CD4-positive, alpha-beta T cell (primary cell): ENCODE measurements at regions not wholly inside any gene's neighbourhood (a gene's known extent, or its start where the extent isn't known, plus 50 kb on each side); places are given as distances from the start of the nearest gene placed in this dataset.

Experiments
- ATAC-seq: fragments of 200-7000 bp; cut with Tn5 transposase; one replicate; pipeline ENCODE4 v1.10.0; 2022; ENCODE audit warnings: mild to moderate bottlenecking; ENCODE audit not compliant: poor library complexity
- CTCF ChIA-PET: fragments of 350-600 bp; sonication (Branson Sonifier 250); formaldehyde crosslinking; loops from one replicate; lab custom pipeline; 2021; ENCODE audit warnings: antibody characterized with exemption, inconsistent platforms; lab: Charles Lee
- POLR2A ChIA-PET: fragments of 350-600 bp; sonication (Branson Sonifier 250); formaldehyde crosslinking; loops from one replicate; lab custom pipeline; 2021; ENCODE audit warnings: antibody characterized with exemption, inconsistent platforms; lab: Charles Lee
- DNase-seq, 14 experiments: peaks; one replicate each; pipeline ENCODE4 v3.0.0-alpha.2; 2013 to 2020; ENCODE audit warnings: mixed read lengths in 2 of 14
- H3K27ac ChIP-seq, 2 donors: one replicate each; pipeline versions ENCODE4 v1.5.1 to v1.7.0; 2013; ENCODE audit warnings: low read length in 2 of 2, low read depth in 1 of 2, mild to moderate bottlenecking in 1 of 2
- H3K27me3 ChIP-seq, 2 experiments: 1 replicate in 1 of 2; 2 replicates in 1 of 2; pipeline versions ENCODE4 v1.6.1 to v1.7.0; 2013; ENCODE audit warnings: low read length in 2 of 2, control low read depth in 1 of 2, mild to moderate bottlenecking in 1 of 2, moderate library complexity in 1 of 2; ENCODE audit not compliant: insufficient read depth in 2 of 2, control insufficient read depth in 1 of 2
- H3K36me3 ChIP-seq: one replicate; pipeline ENCODE4 v1.6.1; 2013; ENCODE audit warnings: low read length, control low read depth; ENCODE audit not compliant: insufficient read depth
- H3K4me1 ChIP-seq: one replicate; pipeline ENCODE4 v1.6.1; 2013; ENCODE audit warnings: low read length, control low read depth; ENCODE audit not compliant: insufficient read depth
- H3K4me3 ChIP-seq: one replicate; pipeline ENCODE4 v1.5.1; 2013; ENCODE audit warnings: mild to moderate bottlenecking, low read length, moderate library complexity
- H3K9me3 ChIP-seq, 2 experiments: 1 replicate in 1 of 2; 2 replicates in 1 of 2; pipeline versions ENCODE4 v1.6.1 to v1.7.0; 2013; ENCODE audit warnings: low read length in 2 of 2, mild to moderate bottlenecking in 2 of 2, control low read depth in 1 of 2, moderate library complexity in 1 of 2; ENCODE audit not compliant: control insufficient read depth in 1 of 2, insufficient read depth in 1 of 2
- H3K27ac Mint-ChIP-seq: one replicate; pipeline ENCODE4 v1.8.0; 2020; ENCODE audit warnings: mixed read lengths
- H3K27me3 Mint-ChIP-seq: one replicate; pipeline ENCODE4 v1.8.0; 2021; ENCODE audit warnings: mixed read lengths
- H3K36me3 Mint-ChIP-seq: one replicate; pipeline ENCODE4 v1.8.0; 2021; ENCODE audit warnings: low read depth, mixed read lengths
- H3K4me1 Mint-ChIP-seq: one replicate; pipeline ENCODE4 v1.8.0; 2021; ENCODE audit warnings: low read depth, mixed read lengths
- H3K4me3 Mint-ChIP-seq: one replicate; pipeline ENCODE4 v1.8.0; 2020; ENCODE audit warnings: mild to moderate bottlenecking, mixed read lengths
- H3K9me3 Mint-ChIP-seq: one replicate; pipeline ENCODE4 v1.8.0; 2020; ENCODE audit warnings: mixed read lengths
- intact Hi-C, 2 experiments: fragments of 100-400 bp; cut with DNase I in 1 of 2; cut with micrococcal nuclease in 1 of 2; formaldehyde crosslinking; loops; one replicate each; pipeline versions ENCODE4 v1.15.1 to v1.9.0; 2023 to 2025; cut with DNase I, micrococcal nuclease
- TF ChIP-seq, protein P1 (sequence below): fragments of 200-600 bp; IDR thresholded peaks from one replicate; pipeline ENCODE4 v1.8.0; 2022; ENCODE audit warnings: antibody characterized with exemption, mild to moderate bottlenecking

DNA sequence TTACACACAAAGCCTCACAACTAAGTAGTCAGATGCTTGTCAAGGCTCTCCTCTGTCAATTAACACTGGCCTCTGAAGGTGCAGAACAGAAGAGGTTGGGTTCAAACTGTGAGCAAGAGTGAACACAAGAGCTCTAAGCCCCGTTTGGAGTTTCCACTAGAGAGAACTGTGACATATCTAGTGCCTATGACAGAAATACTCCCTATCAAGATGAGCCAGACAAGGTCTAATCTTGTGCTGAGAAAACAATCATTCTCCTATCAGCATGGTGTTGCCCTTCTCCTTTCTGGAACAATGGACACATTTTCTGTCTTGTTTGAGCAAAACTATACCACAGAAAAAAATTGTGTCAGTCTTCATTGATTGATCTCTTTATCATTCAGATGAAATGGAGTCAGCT lies 62.4 kb upstream of the CCDC71L start:
- H3K36me3 ChIP-seq = no peaks in the 10 kb centered on the region
- no peaks in the 10 kb centered on the region for H3K36me3 Mint-ChIP-seq
- ATAC-seq = no peak
- no peaks in the 10 kb centered on the region for H3K4me1 ChIP-seq
- ChIA-PET POLR2A (no interaction called here), CTCF (no interaction called here)
- intact Hi-C loops = no loop called here
- no peak overlapping the region for H3K27ac ChIP-seq
- TF ChIP-seq, protein P1, sequence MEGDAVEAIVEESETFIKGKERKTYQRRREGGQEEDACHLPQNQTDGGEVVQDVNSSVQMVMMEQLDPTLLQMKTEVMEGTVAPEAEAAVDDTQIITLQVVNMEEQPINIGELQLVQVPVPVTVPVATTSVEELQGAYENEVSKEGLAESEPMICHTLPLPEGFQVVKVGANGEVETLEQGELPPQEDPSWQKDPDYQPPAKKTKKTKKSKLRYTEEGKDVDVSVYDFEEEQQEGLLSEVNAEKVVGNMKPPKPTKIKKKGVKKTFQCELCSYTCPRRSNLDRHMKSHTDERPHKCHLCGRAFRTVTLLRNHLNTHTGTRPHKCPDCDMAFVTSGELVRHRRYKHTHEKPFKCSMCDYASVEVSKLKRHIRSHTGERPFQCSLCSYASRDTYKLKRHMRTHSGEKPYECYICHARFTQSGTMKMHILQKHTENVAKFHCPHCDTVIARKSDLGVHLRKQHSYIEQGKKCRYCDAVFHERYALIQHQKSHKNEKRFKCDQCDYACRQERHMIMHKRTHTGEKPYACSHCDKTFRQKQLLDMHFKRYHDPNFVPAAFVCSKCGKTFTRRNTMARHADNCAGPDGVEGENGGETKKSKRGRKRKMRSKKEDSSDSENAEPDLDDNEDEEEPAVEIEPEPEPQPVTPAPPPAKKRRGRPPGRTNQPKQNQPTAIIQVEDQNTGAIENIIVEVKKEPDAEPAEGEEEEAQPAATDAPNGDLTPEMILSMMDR = no peak
- no peaks in the 10 kb centered on the region for H3K9me3 ChIP-seq
- H3K4me1 Mint-ChIP-seq = no peaks in the 10 kb centered on the region
- no peaks in the 10 kb centered on the region for H3K9me3 Mint-ChIP-seq
- no peak overlapping the region for H3K4me3 Mint-ChIP-seq
- H3K27me3 Mint-ChIP-seq = no peaks in the 10 kb centered on the region
- no peak for DNase-seq
- H3K27me3 ChIP-seq = no peaks in the 10 kb centered on the region
- no peak overlapping the region for H3K27ac Mint-ChIP-seq
- H3K4me3 ChIP-seq = no peak overlapping the region

GRCh38 chr7:106729720-106730385 lies 68.9 kb upstream of the CCDC71L start:
- no peaks in the 10 kb centered on the region for H3K27me3 Mint-ChIP-seq
- no peaks in the 10 kb centered on the region for H3K9me3 Mint-ChIP-seq
- H3K27ac Mint-ChIP-seq = no peak overlapping the region
- ATAC-seq (no peak), DNase-seq (peak in 1 of 14 experiments; percentile 5)
- no peaks in the 10 kb centered on the region for H3K27me3 ChIP-seq
- no peaks in the 10 kb centered on the region for H3K36me3 Mint-ChIP-seq
- ChIA-PET POLR2A (no interaction called here), CTCF (interaction anchor here (1.1 to 2.2 kb wide), 3 partner anchors 12 to 553 kb away, joined by 3 to 8 read pairs (median 3); partner anchors contain the start of gene CCDC71L)
- H3K4me1 ChIP-seq = peaks cover 5% of the 10 kb centered on the region
- H3K9me3 ChIP-seq = no peaks in the 10 kb centered on the region
- H3K4me3 Mint-ChIP-seq = no peak overlapping the region
- TF ChIP-seq, protein P1 = no peak
- H3K27ac ChIP-seq = no peak overlapping the region
- intact Hi-C loops = no loop called here
- H3K4me1 Mint-ChIP-seq = peaks cover 27% of the 10 kb centered on the region
- no peak overlapping the region for H3K4me3 ChIP-seq
- H3K36me3 ChIP-seq = no peaks in the 10 kb centered on the region

DNA sequence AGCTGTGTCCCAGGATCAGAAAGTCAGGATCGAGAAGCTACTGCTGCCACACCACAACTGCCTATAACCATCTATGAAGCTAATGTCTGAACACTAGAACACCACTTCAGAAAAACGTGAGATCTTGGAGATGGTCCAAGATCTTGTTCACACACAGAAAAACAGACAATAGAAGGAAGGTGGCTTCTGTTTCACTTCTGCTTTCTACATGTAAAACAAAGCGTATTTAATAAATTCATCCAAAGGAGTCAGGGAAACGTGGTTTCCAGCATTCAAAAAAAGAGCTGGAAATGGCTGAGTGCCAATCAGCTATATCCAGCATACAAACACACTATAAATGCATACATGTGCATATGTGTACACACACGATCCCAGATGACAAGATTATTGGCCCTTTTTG lies 70.2 kb upstream of the CCDC71L start:
- ChIA-PET CTCF (interaction anchor here (1.1 to 2.2 kb wide), 2 partner anchors 71 to 555 kb away, joined by 3 to 8 read pairs; partner anchors contain the start of gene CCDC71L), POLR2A (interaction anchor here (2.8 kb wide), 1 partner anchor 71 kb away, joined by 10 read pairs; the partner anchor contains the start of gene CCDC71L)
- no peaks in the 10 kb centered on the region for H3K36me3 ChIP-seq
- H3K4me1 ChIP-seq = peaks cover 5% of the 10 kb centered on the region
- no peak overlapping the region for H3K27ac Mint-ChIP-seq
- DNase-seq (peak in 2 of 14 experiments; percentile 27 to 38), ATAC-seq (no peak)
- H3K4me3 ChIP-seq = no peak overlapping the region
- H3K9me3 Mint-ChIP-seq = no peaks in the 10 kb centered on the region
- H3K27ac ChIP-seq = no peak overlapping the region
- no peaks in the 10 kb centered on the region for H3K27me3 ChIP-seq
- intact Hi-C loops = no loop called here
- no peaks in the 10 kb centered on the region for H3K27me3 Mint-ChIP-seq
- peaks cover 27% of the 10 kb centered on the region for H3K4me1 Mint-ChIP-seq
- H3K9me3 ChIP-seq = no peaks in the 10 kb centered on the region
- H3K36me3 Mint-ChIP-seq = no peaks in the 10 kb centered on the region
- TF ChIP-seq, protein P1 = no peak
- no peak overlapping the region for H3K4me3 Mint-ChIP-seq
